ENCODE measurements at regions not wholly inside any gene's neighbourhood (a gene's known extent, or its start where the extent isn't known, plus 50 kb on each side); places are given as distances from the start of the nearest gene placed in this dataset.

- H3K9ac ChIP-seq (ENCODE audit: low read length) = no peak overlapping the region
- no peaks in the 10 kb centered on the region for H3K9me3 ChIP-seq (ENCODE audit: low read length)
- H3K9me2 ChIP-seq (replicated peaks; ENCODE audit: insufficient read depth, low read length) = no peaks in the 10 kb centered on the region
- H3K27me3 ChIP-seq (ENCODE audit: low read length) = no peaks in the 10 kb centered on the region
- no peak overlapping the region for H3K27ac ChIP-seq (ENCODE audit: low read length)
- no peak overlapping the region for H2AFZ ChIP-seq (ENCODE audit: low read length)
- no peak overlapping the region for H3K4me2 ChIP-seq (ENCODE audit: low read depth, low read length, poor library complexity, severe bottlenecking)
- H3K4me3 ChIP-seq (ENCODE audit: low read length) = no peak overlapping the region
- H3K36me3 ChIP-seq (ENCODE audit: insufficient read depth, low read length) = no peaks in the 10 kb centered on the region
- no peaks in the 10 kb centered on the region for H4K20me1 ChIP-seq (ENCODE audit: insufficient read depth, low read depth, low read length)
- no peak for DNase-seq
- no peaks in the 10 kb centered on the region for H3K79me2 ChIP-seq (ENCODE audit: low read length)
- H3K4me1 ChIP-seq (ENCODE audit: low read length) = no peaks in the 10 kb centered on the region
Observed at GRCh38 chr2:10237392-10238321, 65.0 kb upstream of the HPCAL1 start.

GRCh38 chr2:10238396-10238795 lies 64.3 kb upstream of the HPCAL1 start:
- Histone ChIP-seq H3K36me3 (ENCODE audit: insufficient read depth, low read length) (no peaks in the 10 kb centered on the region), H3K9me2 (replicated peaks; ENCODE audit: insufficient read depth, low read length) (no peaks in the 10 kb centered on the region), H2AFZ (ENCODE audit: low read length) (no peak overlapping the region), H3K9me3 (ENCODE audit: low read length) (no peaks in the 10 kb centered on the region), H3K9ac (ENCODE audit: low read length) (no peak overlapping the region), H3K27me3 (ENCODE audit: low read length) (no peaks in the 10 kb centered on the region), H3K27ac (ENCODE audit: low read length) (no peak overlapping the region), H3K4me2 (ENCODE audit: low read depth, low read length, poor library complexity, severe bottlenecking) (no peak overlapping the region), H3K79me2 (ENCODE audit: low read length) (no peaks in the 10 kb centered on the region), H4K20me1 (ENCODE audit: insufficient read depth, low read depth, low read length) (no peaks in the 10 kb centered on the region), H3K4me3 (ENCODE audit: low read length) (no peak overlapping the region), H3K4me1 (ENCODE audit: low read length) (no peaks in the 10 kb centered on the region)
- no peak for DNase-seq

- H3K36me3 ChIP-seq (ENCODE audit: insufficient read depth, low read length) = no peaks in the 10 kb centered on the region
- no peak overlapping the region for H3K4me2 ChIP-seq (ENCODE audit: low read depth, low read length, poor library complexity, severe bottlenecking)
- no peaks in the 10 kb centered on the region for H3K27me3 ChIP-seq (ENCODE audit: low read length)
- no peak overlapping the region for H2AFZ ChIP-seq (ENCODE audit: low read length)
- no peaks in the 10 kb centered on the region for H3K79me2 ChIP-seq (ENCODE audit: low read length)
- H3K27ac ChIP-seq (ENCODE audit: low read length) = no peak overlapping the region
- H3K9ac ChIP-seq (ENCODE audit: low read length) = no peak overlapping the region
- no peaks in the 10 kb centered on the region for H3K9me2 ChIP-seq (replicated peaks; ENCODE audit: insufficient read depth, low read length)
- DNase-seq = no peak
- no peaks in the 10 kb centered on the region for H3K4me1 ChIP-seq (ENCODE audit: low read length)
- no peak overlapping the region for H3K4me3 ChIP-seq (ENCODE audit: low read length)
- H3K9me3 ChIP-seq (ENCODE audit: low read length) = no peaks in the 10 kb centered on the region
- no peaks in the 10 kb centered on the region for H4K20me1 ChIP-seq (ENCODE audit: insufficient read depth, low read depth, low read length)
Observed at GRCh38 chr2:10238991-10239485, 63.7 kb upstream of the HPCAL1 start.

- H3K9ac ChIP-seq (ENCODE audit: low read length) = no peak overlapping the region
- no peak overlapping the region for H3K27ac ChIP-seq (ENCODE audit: low read length)
- H3K79me2 ChIP-seq (ENCODE audit: low read length) = no peaks in the 10 kb centered on the region
- 0 out of 2 replicates have a peak, but pooled peaks cover 3% of the 10 kb centered on the region for H4K20me1 ChIP-seq (ENCODE audit: insufficient read depth, low read depth, low read length)
- H3K27me3 ChIP-seq (ENCODE audit: low read length) = no peaks in the 10 kb centered on the region
- peak; percentile 65 for DNase-seq
- no peak overlapping the region for H3K4me3 ChIP-seq (ENCODE audit: low read length)
- H3K36me3 ChIP-seq (ENCODE audit: insufficient read depth, low read length) = no peaks in the 10 kb centered on the region
- no peaks in the 10 kb centered on the region for H3K9me2 ChIP-seq (replicated peaks; ENCODE audit: insufficient read depth, low read length)
- no peak overlapping the region for H2AFZ ChIP-seq (ENCODE audit: low read length)
- no peaks in the 10 kb centered on the region for H3K4me1 ChIP-seq (ENCODE audit: low read length)
- no peaks in the 10 kb centered on the region for H3K9me3 ChIP-seq (ENCODE audit: low read length)
- no peak overlapping the region for H3K4me2 ChIP-seq (ENCODE audit: low read depth, low read length, poor library complexity, severe bottlenecking)
Observed at GRCh38 chr2:10239561-10239967, 63.1 kb upstream of the HPCAL1 start.

- no peak overlapping the region for H3K4me3 ChIP-seq (ENCODE audit: low read length)
- H3K27ac ChIP-seq (ENCODE audit: low read length) = no peak overlapping the region
- H3K4me2 ChIP-seq (ENCODE audit: low read depth, low read length, poor library complexity, severe bottlenecking) = no peak overlapping the region
- no peak overlapping the region for H3K9ac ChIP-seq (ENCODE audit: low read length)
- H2AFZ ChIP-seq (ENCODE audit: low read length) = no peak overlapping the region
- no peaks in the 10 kb centered on the region for H3K79me2 ChIP-seq (ENCODE audit: low read length)
- no peaks in the 10 kb centered on the region for H3K9me3 ChIP-seq (ENCODE audit: low read length)
- H3K36me3 ChIP-seq (ENCODE audit: insufficient read depth, low read length) = no peaks in the 10 kb centered on the region
- H4K20me1 ChIP-seq (ENCODE audit: insufficient read depth, low read depth, low read length) = 0 out of 2 replicates have a peak, but pooled peaks cover 3% of the 10 kb centered on the region
- H3K4me1 ChIP-seq (ENCODE audit: low read length) = no peaks in the 10 kb centered on the region
- H3K9me2 ChIP-seq (replicated peaks; ENCODE audit: insufficient read depth, low read length) = no peaks in the 10 kb centered on the region
- no peaks in the 10 kb centered on the region for H3K27me3 ChIP-seq (ENCODE audit: low read length)
- DNase-seq = no peak
Observed at GRCh38 chr2:10240161-10240681, 62.5 kb upstream of the HPCAL1 start.

- Histone ChIP-seq H3K4me2 (ENCODE audit: low read depth, low read length, poor library complexity, severe bottlenecking) (no peak overlapping the region), H3K4me3 (ENCODE audit: low read length) (no peak overlapping the region), H3K4me1 (ENCODE audit: low read length) (no peaks in the 10 kb centered on the region), H3K27ac (ENCODE audit: low read length) (no peak overlapping the region), H3K9ac (ENCODE audit: low read length) (no peak overlapping the region), H3K36me3 (ENCODE audit: insufficient read depth, low read length) (no peaks in the 10 kb centered on the region), H3K79me2 (ENCODE audit: low read length) (no peaks in the 10 kb centered on the region), H2AFZ (ENCODE audit: low read length) (no peak overlapping the region), H3K9me2 (replicated peaks; ENCODE audit: insufficient read depth, low read length) (no peaks in the 10 kb centered on the region), H4K20me1 (ENCODE audit: insufficient read depth, low read depth, low read length) (0 out of 2 replicates have a peak, but pooled peaks cover 3% of the 10 kb centered on the region), H3K27me3 (ENCODE audit: low read length) (no peaks in the 10 kb centered on the region), H3K9me3 (ENCODE audit: low read length) (no peaks in the 10 kb centered on the region)
- DNase-seq = no peak
Observed at GRCh38 chr2:10240911-10241610, 61.6 kb upstream of the HPCAL1 start.

- H3K4me2 ChIP-seq (ENCODE audit: low read depth, low read length, poor library complexity, severe bottlenecking) = no peak overlapping the region
- no peak overlapping the region for H3K27ac ChIP-seq (ENCODE audit: low read length)
Observed at GRCh38 chr2:10241641-10242430, 60.9 kb upstream of the HPCAL1 start.

More at GRCh38 chr2:10241641-10242430, 60.9 kb upstream of the HPCAL1 start:
- H3K9me3 ChIP-seq (ENCODE audit: low read length) = no peaks in the 10 kb centered on the region
- no peaks in the 10 kb centered on the region for H3K36me3 ChIP-seq (ENCODE audit: insufficient read depth, low read length)
- H2AFZ ChIP-seq (ENCODE audit: low read length) = no peak overlapping the region
- no peaks in the 10 kb centered on the region for H3K79me2 ChIP-seq (ENCODE audit: low read length)
- no peak for DNase-seq
- H3K9me2 ChIP-seq (replicated peaks; ENCODE audit: insufficient read depth, low read length) = no peaks in the 10 kb centered on the region
- H3K4me1 ChIP-seq (ENCODE audit: low read length) = 0 out of 2 replicates have a peak, but pooled peaks cover 4% of the 10 kb centered on the region
- H3K9ac ChIP-seq (ENCODE audit: low read length) = no peak overlapping the region
- no peaks in the 10 kb centered on the region for H3K27me3 ChIP-seq (ENCODE audit: low read length)
- H4K20me1 ChIP-seq (ENCODE audit: insufficient read depth, low read depth, low read length) = 0 out of 2 replicates have a peak, but pooled peaks cover 3% of the 10 kb centered on the region
- no peak overlapping the region for H3K4me3 ChIP-seq (ENCODE audit: low read length)
